PC-3 (cell line): ENCODE measurements at regions not wholly inside any gene's neighbourhood (a gene's known extent, or its start where the extent isn't known, plus 50 kb on each side); places are given as distances from the start of the nearest gene placed in this dataset.

Source experiments
- CTCF ChIP-seq: fragments of 300-600 bp; sonication (generic); conservative IDR thresholded peaks from 2 replicates; pipeline ENCODE4 v1.5.1; 2017; ENCODE audit warnings: antibody characterized with exemption, low read depth, mild to moderate bottlenecking, low read length
- EZH2 ChIP-seq: fragments of 300-600 bp; sonication (generic); IDR thresholded peaks from one replicate; pipeline ENCODE4 v1.6.1; 2017; ENCODE audit warnings: antibody characterized with exemption, mild to moderate bottlenecking, low read length; ENCODE audit not compliant: unreplicated experiment
- EZH2phosphoT487 ChIP-seq: fragments of 300-600 bp; sonication (generic); IDR thresholded peaks from 2 replicates; pipeline ENCODE4 v1.6.1; 2018; ENCODE audit warnings: mild to moderate bottlenecking, antibody characterized with exemption, low read length, borderline replicate concordance

DNA sequence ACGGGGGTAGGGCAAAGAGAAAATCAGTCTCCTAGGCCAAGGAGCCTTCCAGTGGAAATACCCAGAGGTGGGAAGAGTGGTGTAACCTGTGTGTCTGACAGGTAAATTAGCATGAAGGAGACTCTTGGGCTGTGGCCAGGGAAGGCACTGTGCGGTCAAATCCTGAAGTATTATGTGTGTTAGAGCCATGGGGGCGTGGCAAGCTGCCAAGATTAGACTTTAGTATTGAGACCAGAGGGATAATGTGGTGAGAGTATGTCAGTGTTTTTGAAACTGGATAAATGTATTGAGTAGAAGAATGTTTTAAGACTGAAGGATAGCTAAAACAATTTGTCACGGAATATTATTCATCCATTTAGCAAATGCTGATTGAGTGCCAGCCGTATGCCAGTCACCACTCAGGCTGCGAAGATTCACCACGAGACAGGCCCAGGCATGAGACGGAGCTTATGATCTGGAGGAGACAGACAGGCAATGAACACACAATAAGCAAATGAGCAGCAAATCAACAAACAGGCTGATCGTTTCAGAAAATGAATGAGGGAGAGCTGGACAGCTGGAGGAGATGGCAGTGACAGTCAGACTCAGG, 445.9 kb downstream of the MCTP2 start:
- TF ChIP-seq CTCF (no peak), EZH2phosphoT487 (no peak), EZH2 (no peak)
